Sigmoid colon (tissue), 4 donors: ENCODE measurements at regions not wholly inside any gene's neighbourhood (a gene's known extent, or its start where the extent isn't known, plus 50 kb on each side); places are given as distances from the start of the nearest gene placed in this dataset.

ENCODE experiments used
- EP300 ChIP-seq, 4 donors: sonication (generic); formaldehyde crosslinking; IDR thresholded peaks; one replicate each; pipeline ENCODE4 v1.6.1; 2017; ENCODE audit warnings: antibody characterized with exemption in 4 of 4
- POLR2A ChIP-seq, 2 donors: fragments of 450-650 bp; IDR thresholded peaks; one replicate each; pipeline ENCODE4 v1.6.1; 2016; ENCODE audit warnings: antibody characterized with exemption in 2 of 2, mild to moderate bottlenecking in 2 of 2, moderate library complexity in 2 of 2
- POLR2AphosphoS5 ChIP-seq, 4 donors: sonication (generic); formaldehyde crosslinking; IDR thresholded peaks; one replicate each; pipeline ENCODE4 v1.6.1; 2017; ENCODE audit warnings: antibody characterized with exemption in 4 of 4
- TF ChIP-seq, protein P1 (sequence below), 4 experiments: fragments of 450-650 bp in 3 of 4; fragments of 200-600 bp in 1 of 4; IDR thresholded peaks; one replicate each; pipeline ENCODE4 v1.5.1; 2016 to 2019; ENCODE audit warnings: antibody characterized with exemption in 4 of 4, mild to moderate bottlenecking in 3 of 4, moderate library complexity in 2 of 4

- TF ChIP-seq POLR2AphosphoS5 (IDR thresholded peaks at IDR 0.05) (no peak), POLR2A (IDR thresholded peaks at IDR 0.05) (no peak), EP300 (IDR thresholded peaks at IDR 0.05) (no peak)
- TF ChIP-seq, protein P1, sequence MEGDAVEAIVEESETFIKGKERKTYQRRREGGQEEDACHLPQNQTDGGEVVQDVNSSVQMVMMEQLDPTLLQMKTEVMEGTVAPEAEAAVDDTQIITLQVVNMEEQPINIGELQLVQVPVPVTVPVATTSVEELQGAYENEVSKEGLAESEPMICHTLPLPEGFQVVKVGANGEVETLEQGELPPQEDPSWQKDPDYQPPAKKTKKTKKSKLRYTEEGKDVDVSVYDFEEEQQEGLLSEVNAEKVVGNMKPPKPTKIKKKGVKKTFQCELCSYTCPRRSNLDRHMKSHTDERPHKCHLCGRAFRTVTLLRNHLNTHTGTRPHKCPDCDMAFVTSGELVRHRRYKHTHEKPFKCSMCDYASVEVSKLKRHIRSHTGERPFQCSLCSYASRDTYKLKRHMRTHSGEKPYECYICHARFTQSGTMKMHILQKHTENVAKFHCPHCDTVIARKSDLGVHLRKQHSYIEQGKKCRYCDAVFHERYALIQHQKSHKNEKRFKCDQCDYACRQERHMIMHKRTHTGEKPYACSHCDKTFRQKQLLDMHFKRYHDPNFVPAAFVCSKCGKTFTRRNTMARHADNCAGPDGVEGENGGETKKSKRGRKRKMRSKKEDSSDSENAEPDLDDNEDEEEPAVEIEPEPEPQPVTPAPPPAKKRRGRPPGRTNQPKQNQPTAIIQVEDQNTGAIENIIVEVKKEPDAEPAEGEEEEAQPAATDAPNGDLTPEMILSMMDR (IDR thresholded peaks at IDR 0.05): no peak
Observed at GRCh38 chr10:30117812-30118501, 58.6 kb upstream of the JCAD start.
